WERI-Rb-1 (cell line): ENCODE measurements at regions not wholly inside any gene's neighbourhood (a gene's known extent, or its start where the extent isn't known, plus 50 kb on each side); places are given as distances from the start of the nearest gene placed in this dataset.

ENCODE experiments used
- DNase-seq: peaks from one replicate; pipeline ENCODE4 v3.0.0-alpha.2; 2020
- H3K27ac ChIP-seq: fragments of 250-450 bp; sonication (Bioruptor Pico); 2 replicates; pipeline ENCODE4 v1.5.1; 2020; ENCODE audit warnings: mild to moderate bottlenecking, moderate library complexity
- H3K27me3 ChIP-seq: fragments of 250-450 bp; sonication (Bioruptor Pico); 2 replicates; pipeline ENCODE4 v1.5.1; 2021; ENCODE audit warnings: mild to moderate bottlenecking, low read depth, moderate library complexity; ENCODE audit not compliant: insufficient read depth, severe bottlenecking
- H3K36me3 ChIP-seq: fragments of 250-450 bp; sonication (Bioruptor Pico); 2 replicates; pipeline ENCODE4 v1.5.1; 2020; ENCODE audit warnings: mild to moderate bottlenecking, moderate library complexity
- H3K4me3 ChIP-seq: 2 replicates; pipeline ENCODE4 v1.5.1; 2011; ENCODE audit warnings: low read depth, mild to moderate bottlenecking, control low read depth, low read length
- H3K9me3 ChIP-seq: fragments of 250-450 bp; sonication (Bioruptor Pico); 2 replicates; pipeline ENCODE4 v1.5.1; 2021; ENCODE audit warnings: mild to moderate bottlenecking, moderate library complexity; ENCODE audit not compliant: severe bottlenecking
- TF ChIP-seq, protein P1 (sequence below): IDR thresholded peaks from 2 replicates; pipeline ENCODE4 v1.5.1; 2011; ENCODE audit warnings: low read depth, mild to moderate bottlenecking, control low read depth, inconsistent platforms, low read length

DNA sequence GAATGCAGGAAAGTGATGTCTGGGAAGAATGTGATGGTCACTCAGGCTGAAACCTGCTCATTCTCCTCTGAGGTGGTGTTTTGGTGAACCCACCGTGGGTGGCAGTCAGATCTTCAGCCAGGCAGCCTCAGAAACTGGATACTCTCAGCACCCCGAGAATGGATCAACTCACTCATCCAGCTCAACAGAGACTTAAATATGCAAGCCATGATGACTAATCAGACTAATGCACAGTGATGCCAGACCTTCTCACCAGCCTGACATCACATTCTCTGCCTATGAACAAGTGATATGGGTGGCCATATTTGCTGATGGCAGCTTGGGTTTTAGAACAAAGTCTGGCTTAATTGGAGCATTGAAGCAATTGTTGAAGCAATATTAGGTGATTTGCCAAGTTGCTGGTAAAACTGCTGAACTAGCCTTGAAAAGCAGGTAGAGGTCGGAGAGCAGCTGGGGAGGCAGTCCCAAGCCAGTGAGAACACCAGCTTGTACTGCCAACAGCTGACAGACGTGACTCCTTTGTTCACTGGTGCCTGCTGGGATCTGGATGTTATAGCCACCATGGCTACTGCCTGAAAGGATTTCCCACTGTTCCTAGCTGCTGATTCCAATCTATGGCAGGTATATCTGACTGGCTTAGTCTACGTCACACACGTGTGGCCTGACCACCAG, 608.1 kb downstream of the MID1IP1 start:
- peak; percentile 11 for DNase-seq
- TF ChIP-seq, protein P1, sequence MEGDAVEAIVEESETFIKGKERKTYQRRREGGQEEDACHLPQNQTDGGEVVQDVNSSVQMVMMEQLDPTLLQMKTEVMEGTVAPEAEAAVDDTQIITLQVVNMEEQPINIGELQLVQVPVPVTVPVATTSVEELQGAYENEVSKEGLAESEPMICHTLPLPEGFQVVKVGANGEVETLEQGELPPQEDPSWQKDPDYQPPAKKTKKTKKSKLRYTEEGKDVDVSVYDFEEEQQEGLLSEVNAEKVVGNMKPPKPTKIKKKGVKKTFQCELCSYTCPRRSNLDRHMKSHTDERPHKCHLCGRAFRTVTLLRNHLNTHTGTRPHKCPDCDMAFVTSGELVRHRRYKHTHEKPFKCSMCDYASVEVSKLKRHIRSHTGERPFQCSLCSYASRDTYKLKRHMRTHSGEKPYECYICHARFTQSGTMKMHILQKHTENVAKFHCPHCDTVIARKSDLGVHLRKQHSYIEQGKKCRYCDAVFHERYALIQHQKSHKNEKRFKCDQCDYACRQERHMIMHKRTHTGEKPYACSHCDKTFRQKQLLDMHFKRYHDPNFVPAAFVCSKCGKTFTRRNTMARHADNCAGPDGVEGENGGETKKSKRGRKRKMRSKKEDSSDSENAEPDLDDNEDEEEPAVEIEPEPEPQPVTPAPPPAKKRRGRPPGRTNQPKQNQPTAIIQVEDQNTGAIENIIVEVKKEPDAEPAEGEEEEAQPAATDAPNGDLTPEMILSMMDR = no peak
- Histone ChIP-seq H3K36me3 (no peaks in the 10 kb centered on the region), H3K9me3 (no peaks in the 10 kb centered on the region), H3K27me3 (no peaks in the 10 kb centered on the region), H3K4me3 (no peak overlapping the region), H3K27ac (no peak overlapping the region)

DNA sequence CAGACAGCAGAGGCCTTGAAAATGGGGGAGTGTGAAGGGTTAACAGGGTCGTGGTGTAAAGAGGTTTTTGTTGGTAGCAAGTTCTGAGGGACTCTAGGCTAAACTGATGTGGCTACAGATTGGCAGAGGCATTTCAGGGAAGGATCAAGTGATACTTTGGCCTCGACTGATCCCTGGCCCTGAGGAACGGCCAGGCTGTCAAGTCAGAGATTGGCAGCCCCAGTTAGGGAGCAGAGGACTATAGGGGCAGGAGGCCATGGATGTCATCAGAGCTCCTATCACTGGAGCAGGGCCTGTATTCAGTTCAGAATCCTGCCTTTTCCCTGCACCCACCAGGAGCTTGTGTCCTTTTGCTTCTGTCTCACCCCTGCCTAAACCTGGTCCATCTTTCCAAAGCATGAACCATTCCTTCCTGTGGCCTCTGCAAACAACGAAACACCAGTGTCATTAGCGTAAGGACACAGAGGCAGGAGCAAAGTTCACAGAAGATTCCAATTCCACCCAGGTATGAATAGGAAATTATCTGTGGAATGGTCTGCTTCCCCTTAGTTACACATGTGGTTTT, 613.1 kb downstream of the MID1IP1 start:
- Histone ChIP-seq H3K27ac (no peak overlapping the region), H3K36me3 (no peaks in the 10 kb centered on the region), H3K27me3 (no peaks in the 10 kb centered on the region), H3K9me3 (no peaks in the 10 kb centered on the region), H3K4me3 (no peak overlapping the region)
- TF ChIP-seq, protein P1 = no peak
- no peak for DNase-seq

DNA sequence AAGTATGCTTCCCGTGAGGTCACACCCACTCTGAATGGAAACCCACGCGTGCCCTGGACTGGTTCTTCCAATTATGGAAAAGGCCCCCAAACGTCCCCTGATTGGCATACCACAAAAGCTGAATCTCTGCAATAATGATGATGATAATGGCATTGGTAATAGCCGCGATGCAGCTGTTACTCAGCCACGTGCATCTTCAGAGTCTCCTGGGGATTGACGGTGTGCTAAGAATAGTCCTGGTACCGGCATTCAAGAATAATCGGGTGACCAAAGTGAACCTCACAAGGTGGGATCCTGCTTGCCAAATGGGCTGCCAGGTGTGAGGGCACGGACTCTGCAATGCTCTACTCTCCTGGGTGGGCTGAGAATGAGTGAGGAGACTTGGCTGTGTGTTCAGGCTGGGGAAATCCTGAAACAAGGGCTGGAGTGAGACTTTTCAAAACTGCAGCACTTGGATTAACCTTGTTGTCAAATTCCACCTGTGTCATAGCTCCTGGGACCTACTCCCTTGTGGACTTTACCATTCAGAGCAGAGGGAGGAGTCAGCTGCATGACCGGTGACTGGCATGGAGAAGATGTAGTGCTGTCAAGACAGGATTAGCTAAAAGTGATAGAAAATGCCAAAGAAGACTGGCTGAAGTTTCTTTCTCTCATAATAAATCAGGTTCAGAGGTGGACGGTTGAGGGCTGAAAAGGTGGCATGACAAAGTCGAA, 615.4 kb downstream of the MID1IP1 start:
- Histone ChIP-seq H3K27me3 (no peaks in the 10 kb centered on the region), H3K9me3 (no peaks in the 10 kb centered on the region), H3K4me3 (no peak overlapping the region), H3K36me3 (no peaks in the 10 kb centered on the region), H3K27ac (no peak overlapping the region)
- TF ChIP-seq, protein P1 = no peak
- no peak for DNase-seq

DNA sequence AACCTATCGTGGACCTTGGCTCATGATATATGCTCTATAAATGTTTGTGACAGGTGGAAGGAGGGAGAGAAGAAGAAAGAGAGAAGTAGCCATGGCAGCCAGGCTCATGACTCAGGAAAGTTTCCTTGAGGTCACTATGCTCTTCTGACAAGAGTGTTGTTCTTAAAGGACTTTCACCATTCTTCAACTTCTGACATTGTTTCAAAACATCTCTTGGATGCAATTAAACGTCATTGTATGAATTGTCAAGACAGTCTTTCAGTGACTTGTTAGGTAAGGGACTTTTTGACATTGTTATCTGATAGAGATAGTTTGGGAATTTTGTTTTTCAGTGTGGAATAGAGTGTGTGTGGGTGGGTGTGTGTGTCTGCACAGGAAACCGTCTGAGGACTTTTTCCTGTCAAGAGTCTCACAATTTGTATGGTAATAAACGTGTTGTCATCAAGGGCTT, 617.0 kb downstream of the MID1IP1 start:
- DNase-seq = no peak
- no peaks in the 10 kb centered on the region for H3K27me3 ChIP-seq
- H3K9me3 ChIP-seq = no peaks in the 10 kb centered on the region
- TF ChIP-seq, protein P1 = no peak
- no peaks in the 10 kb centered on the region for H3K36me3 ChIP-seq
- H3K27ac ChIP-seq = no peak overlapping the region
- H3K4me3 ChIP-seq = no peak overlapping the region

GRCh38 chrX:39418731-39419638, 617.7 kb downstream of the MID1IP1 start:
- TF ChIP-seq, protein P1 = no peak
- Histone ChIP-seq H3K9me3 (no peaks in the 10 kb centered on the region), H3K27ac (peak overlapping the region; percentile 31), H3K4me3 (no peak overlapping the region), H3K36me3 (no peaks in the 10 kb centered on the region), H3K27me3 (no peaks in the 10 kb centered on the region)
- peak; percentile 36 for DNase-seq
